Astrocyte (in vitro differentiated cells and primary cell): ENCODE measurements at regions not wholly inside any gene's neighbourhood (a gene's known extent, or its start where the extent isn't known, plus 50 kb on each side); places are given as distances from the start of the nearest gene placed in this dataset.

Source experiments
- EZH2 ChIP-seq: IDR thresholded peaks from 2 replicates; pipeline ENCODE4 v1.6.1; 2012; ENCODE audit warnings: mild to moderate bottlenecking, low read length, inconsistent platforms; ENCODE audit not compliant: insufficient read depth
- TF ChIP-seq, protein P1 (sequence below): IDR thresholded peaks from 2 replicates; pipeline ENCODE4 v1.5.1; 2011; ENCODE audit warnings: low read depth, mild to moderate bottlenecking, inconsistent platforms, low read length, moderate library complexity; ENCODE audit not compliant: insufficient read depth

GRCh38 chr14:22329371-22329770 lies 259.7 kb downstream of the DAD1 start:
- TF ChIP-seq, protein P1, sequence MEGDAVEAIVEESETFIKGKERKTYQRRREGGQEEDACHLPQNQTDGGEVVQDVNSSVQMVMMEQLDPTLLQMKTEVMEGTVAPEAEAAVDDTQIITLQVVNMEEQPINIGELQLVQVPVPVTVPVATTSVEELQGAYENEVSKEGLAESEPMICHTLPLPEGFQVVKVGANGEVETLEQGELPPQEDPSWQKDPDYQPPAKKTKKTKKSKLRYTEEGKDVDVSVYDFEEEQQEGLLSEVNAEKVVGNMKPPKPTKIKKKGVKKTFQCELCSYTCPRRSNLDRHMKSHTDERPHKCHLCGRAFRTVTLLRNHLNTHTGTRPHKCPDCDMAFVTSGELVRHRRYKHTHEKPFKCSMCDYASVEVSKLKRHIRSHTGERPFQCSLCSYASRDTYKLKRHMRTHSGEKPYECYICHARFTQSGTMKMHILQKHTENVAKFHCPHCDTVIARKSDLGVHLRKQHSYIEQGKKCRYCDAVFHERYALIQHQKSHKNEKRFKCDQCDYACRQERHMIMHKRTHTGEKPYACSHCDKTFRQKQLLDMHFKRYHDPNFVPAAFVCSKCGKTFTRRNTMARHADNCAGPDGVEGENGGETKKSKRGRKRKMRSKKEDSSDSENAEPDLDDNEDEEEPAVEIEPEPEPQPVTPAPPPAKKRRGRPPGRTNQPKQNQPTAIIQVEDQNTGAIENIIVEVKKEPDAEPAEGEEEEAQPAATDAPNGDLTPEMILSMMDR, result no peak
- TF ChIP-seq EZH2, result no peak
